Hepatocyte (in vitro differentiated cells): ENCODE measurements at regions not wholly inside any gene's neighbourhood (a gene's known extent, or its start where the extent isn't known, plus 50 kb on each side); places are given as distances from the start of the nearest gene placed in this dataset.

Source experiments
- DNase-seq: peaks from one replicate; pipeline ENCODE4 v3.0.0-alpha.2; 2016; ENCODE audit warnings: low spot score
- H2AFZ ChIP-seq: fragments of 200-600 bp; sonication (generic); 2 replicates; pipeline ENCODE4 v1.6.0; 2016; ENCODE audit warnings: antibody characterized with exemption, mild to moderate bottlenecking
- H3K27ac ChIP-seq: fragments of 200-600 bp; sonication (generic); 2 replicates; pipeline ENCODE4 v1.5.1; 2016; ENCODE audit warnings: mild to moderate bottlenecking
- H3K27me3 ChIP-seq: fragments of 200-600 bp; sonication (generic); 2 replicates; pipeline ENCODE4 v1.6.1; 2016
- H3K36me3 ChIP-seq: fragments of 200-600 bp; sonication (generic); replicated peaks from 2 replicates; pipeline ENCODE4 v1.5.1; 2016; ENCODE audit warnings: low read depth; ENCODE audit not compliant: insufficient read depth
- H3K4me1 ChIP-seq: fragments of 200-600 bp; sonication (generic); 2 replicates; pipeline ENCODE4 v1.5.1; 2016; ENCODE audit warnings: mild to moderate bottlenecking, moderate library complexity; ENCODE audit not compliant: insufficient read depth
- H3K4me2 ChIP-seq: fragments of 200-600 bp; sonication (generic); 2 replicates; pipeline ENCODE4 v1.6.0; 2016
- H3K4me3 ChIP-seq: fragments of 200-600 bp; sonication (generic); 2 replicates; pipeline ENCODE4 v1.5.1; 2016; ENCODE audit warnings: mild to moderate bottlenecking
- H3K79me2 ChIP-seq: fragments of 200-600 bp; sonication (generic); 2 replicates; pipeline ENCODE4 v1.6.0; 2017; ENCODE audit warnings: mild to moderate bottlenecking
- H3K9me2 ChIP-seq: fragments of 200-600 bp; sonication (generic); replicated peaks from 2 replicates; pipeline ENCODE4 v1.6.0; 2017; ENCODE audit warnings: mild to moderate bottlenecking; ENCODE audit not compliant: insufficient read depth
- H3K9me3 ChIP-seq: fragments of 200-600 bp; sonication (generic); 2 replicates; pipeline ENCODE4 v1.5.1; 2016; ENCODE audit warnings: low read depth, mild to moderate bottlenecking
- H4K20me1 ChIP-seq: fragments of 200-600 bp; sonication (generic); 2 replicates; pipeline ENCODE4 v1.6.0; 2016; ENCODE audit warnings: mild to moderate bottlenecking; ENCODE audit not compliant: insufficient read depth, poor library complexity, severe bottlenecking
- CTCF ChIP-seq: fragments of 200-600 bp; sonication (generic); IDR thresholded peaks from 2 replicates; pipeline ENCODE4 v1.5.1; 2016; ENCODE audit warnings: antibody characterized with exemption, mild to moderate bottlenecking; ENCODE audit not compliant: poor library complexity
- EZH2 ChIP-seq: fragments of 200-600 bp; sonication (generic); IDR thresholded peaks from 2 replicates; pipeline ENCODE4 v1.6.1; 2016; ENCODE audit warnings: antibody characterized with exemption, mild to moderate bottlenecking, borderline replicate concordance
- EZH2phosphoT487 ChIP-seq: fragments of 200-600 bp; sonication (generic); IDR thresholded peaks from one replicate; pipeline ENCODE4 v1.6.1; 2018; ENCODE audit warnings: antibody characterized with exemption, mild to moderate bottlenecking, low read depth, moderate library complexity; ENCODE audit not compliant: unreplicated experiment, severe bottlenecking
- WGBS: methylation state at CpG from one replicate; pipeline ENCODE4 v1.1.6; 2016; ENCODE audit warnings: low lambda C conversion rate; ENCODE audit errors: missing lambda C conversion rate; 5-methylcytosine and 5-hydroxymethylcytosine counted together

- no peaks in the 10 kb centered on the region for H3K4me1 ChIP-seq
- TF ChIP-seq EZH2phosphoT487 (no peak), EZH2 (no peak), CTCF (no peak)
- H3K4me3 ChIP-seq = no peak overlapping the region
- no peak overlapping the region for H2AFZ ChIP-seq
- H3K36me3 ChIP-seq = no peaks in the 10 kb centered on the region
- H4K20me1 ChIP-seq = no peaks in the 10 kb centered on the region
- H3K79me2 ChIP-seq = no peaks in the 10 kb centered on the region
- 61% methylated on average over 2 of the region's 2 CpGs for WGBS
- H3K27ac ChIP-seq = no peak overlapping the region
- no peaks in the 10 kb centered on the region for H3K9me3 ChIP-seq
- no peaks in the 10 kb centered on the region for H3K9me2 ChIP-seq
- DNase-seq = no peak
- H3K27me3 ChIP-seq = no peaks in the 10 kb centered on the region
- H3K4me2 ChIP-seq = no peak overlapping the region
These were observed 318.3 kb upstream of the CA10 start for GRCh38 chr17:52476638-52477313.

GRCh38 chr17:52470553-52470952, 312.0 kb upstream of the CA10 start:
- Histone ChIP-seq H3K36me3 (no peaks in the 10 kb centered on the region), H3K9me2 (no peaks in the 10 kb centered on the region), H4K20me1 (no peaks in the 10 kb centered on the region), H2AFZ (no peak overlapping the region), H3K4me3 (no peak overlapping the region), H3K4me2 (no peak overlapping the region), H3K27me3 (no peaks in the 10 kb centered on the region), H3K4me1 (no peaks in the 10 kb centered on the region), H3K27ac (no peak overlapping the region), H3K79me2 (no peaks in the 10 kb centered on the region), H3K9me3 (no peaks in the 10 kb centered on the region)
- peak; percentile 15 for TF ChIP-seq CTCF
- no peak for TF ChIP-seq EZH2phosphoT487
- DNase-seq = no peak
- 89% methylated on average over 2 of the region's 2 CpGs for WGBS

- Histone ChIP-seq H3K9me2 (no peaks in the 10 kb centered on the region), H3K27ac (no peak overlapping the region), H3K9me3 (no peaks in the 10 kb centered on the region), H3K4me3 (no peak overlapping the region), H3K4me1 (no peaks in the 10 kb centered on the region), H3K36me3 (no peaks in the 10 kb centered on the region), H3K4me2 (no peak overlapping the region), H2AFZ (no peak overlapping the region), H3K27me3 (no peaks in the 10 kb centered on the region), H3K79me2 (no peaks in the 10 kb centered on the region), H4K20me1 (no peaks in the 10 kb centered on the region)
- no peak for DNase-seq
- no peak for TF ChIP-seq EZH2phosphoT487
- no peak for TF ChIP-seq EZH2
- no peak for TF ChIP-seq CTCF
- WGBS = 76% methylated on average over 3 of the region's 3 CpGs
These were observed 306.9 kb upstream of the CA10 start for GRCh38 chr17:52465407-52465806.

GRCh38 chr17:52451294-52451861, 292.9 kb upstream of the CA10 start:
- Histone ChIP-seq H4K20me1 (no peaks in the 10 kb centered on the region), H3K36me3 (no peaks in the 10 kb centered on the region), H3K79me2 (no peaks in the 10 kb centered on the region), H3K9me3 (no peaks in the 10 kb centered on the region), H3K4me2 (no peak overlapping the region), H3K9me2 (no peaks in the 10 kb centered on the region), H3K27me3 (no peaks in the 10 kb centered on the region), H3K4me1 (no peaks in the 10 kb centered on the region), H2AFZ (no peak overlapping the region), H3K4me3 (no peak overlapping the region), H3K27ac (no peak overlapping the region)
- no peak for DNase-seq
- TF ChIP-seq EZH2phosphoT487 (no peak), CTCF (no peak), EZH2 (no peak)
